SKM-1 treated with dmso at 0.1 percent for 144 hours (cell line): ENCODE measurements at regions not wholly inside any gene's neighbourhood (a gene's known extent, or its start where the extent isn't known, plus 50 kb on each side); places are given as distances from the start of the nearest gene placed in this dataset.

Experiments used
- DNase-seq: peaks from one replicate; lab custom pipeline; 2025; ENCODE audit not compliant: unreplicated experiment; lab: John Stamatoyannopoulos, UW

DNA sequence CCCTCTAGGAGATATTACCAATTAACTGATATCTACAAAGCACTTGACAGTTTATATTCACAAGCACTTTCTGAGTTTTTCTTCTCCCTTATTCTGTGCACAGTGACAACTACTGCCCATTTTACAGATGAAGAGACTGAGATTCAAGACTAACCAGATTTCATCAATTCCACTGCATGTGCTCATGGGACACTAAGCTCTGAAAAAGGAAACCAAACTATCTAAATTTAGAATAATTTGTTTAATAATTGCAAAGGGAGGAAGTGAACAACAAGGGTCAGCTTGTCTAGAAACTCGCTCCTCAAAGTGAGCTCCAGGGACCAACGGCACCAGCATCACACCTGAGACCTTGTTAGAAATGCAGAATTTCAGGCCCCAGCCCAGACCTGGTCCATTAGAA lies 50.8 kb upstream of the MYLIP start:
- no peak for DNase-seq

DNA sequence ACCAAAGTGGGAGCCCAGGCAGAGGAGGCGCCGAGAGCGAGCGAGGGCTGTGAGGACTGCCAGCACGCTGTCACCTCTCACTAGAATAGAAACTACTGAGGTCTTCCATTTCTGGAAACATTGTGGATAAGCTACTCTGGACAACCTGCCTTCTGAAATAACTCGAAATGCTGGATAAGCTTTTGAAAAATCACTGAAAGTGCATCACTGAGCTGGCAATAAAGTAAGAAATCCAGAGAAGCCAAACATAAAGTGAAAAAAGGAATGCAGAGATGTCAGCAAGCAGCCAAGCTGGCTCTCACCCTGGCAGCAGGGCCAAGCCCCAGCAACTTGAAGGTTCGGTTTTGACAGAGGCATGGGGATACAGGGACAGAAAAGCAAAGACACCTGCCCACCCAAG lies 59.2 kb upstream of the MYLIP start:
- DNase-seq: no peak

DNA sequence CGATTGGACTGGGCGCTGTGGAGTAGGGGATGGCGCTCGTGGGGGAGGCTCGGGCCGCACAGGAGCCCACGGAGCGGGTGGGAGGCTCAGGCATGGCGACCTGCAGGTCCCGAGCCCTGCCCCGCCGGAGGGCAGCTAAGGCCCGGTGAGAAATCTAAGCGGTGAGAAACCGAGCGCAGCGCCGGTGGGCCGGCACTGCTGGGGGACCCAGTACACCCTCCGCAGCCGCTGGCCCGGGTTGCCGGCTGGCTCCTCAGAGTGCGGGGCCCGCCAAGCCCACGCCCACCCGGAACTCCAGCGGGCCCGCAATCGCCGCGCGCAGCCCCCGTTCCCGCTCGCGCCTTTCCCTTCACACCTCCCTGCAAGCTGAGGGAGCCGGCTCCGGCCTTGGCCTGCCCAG lies 59.7 kb upstream of the MYLIP start:
- DNase-seq: no peak

DNA sequence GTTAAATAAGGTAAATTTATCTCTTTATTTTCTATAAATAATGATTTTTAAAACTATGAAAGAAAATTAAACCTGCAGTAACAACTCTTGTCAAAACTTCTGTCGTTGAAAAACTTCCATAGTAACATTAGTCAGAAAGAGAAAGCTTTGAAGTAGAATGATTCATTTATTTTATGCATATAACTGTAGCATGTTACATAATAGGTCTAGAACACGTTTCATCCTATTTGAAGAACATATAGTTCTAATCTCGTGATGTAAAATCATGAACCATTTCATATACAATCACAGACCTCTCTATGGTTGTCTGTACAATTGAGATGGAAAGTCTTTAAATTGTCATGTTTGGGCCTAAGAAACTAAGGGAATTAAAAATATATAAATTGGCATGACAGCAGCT lies 61.3 kb upstream of the MYLIP start:
- no peak for DNase-seq

DNA sequence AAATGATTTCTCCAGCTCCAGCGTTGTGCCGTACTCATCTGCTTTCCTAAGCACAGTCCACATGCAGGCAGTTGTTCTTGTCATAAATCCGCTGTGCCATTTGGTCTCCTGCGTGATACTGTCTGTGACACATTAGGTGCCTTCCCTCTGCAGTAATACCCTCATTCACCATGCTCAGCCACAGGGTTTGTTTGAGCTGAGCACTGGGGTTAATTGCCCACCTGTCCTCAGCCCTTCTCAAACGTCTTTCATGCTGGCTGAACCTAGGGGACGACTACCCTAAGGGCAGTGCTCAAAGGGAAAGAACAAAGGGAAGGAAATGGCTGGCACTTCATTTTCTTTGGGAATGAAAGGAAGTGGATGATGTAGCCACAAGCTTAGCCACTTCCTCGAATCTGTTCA lies 64.2 kb upstream of the MYLIP start:
- DNase-seq: no peak

DNA sequence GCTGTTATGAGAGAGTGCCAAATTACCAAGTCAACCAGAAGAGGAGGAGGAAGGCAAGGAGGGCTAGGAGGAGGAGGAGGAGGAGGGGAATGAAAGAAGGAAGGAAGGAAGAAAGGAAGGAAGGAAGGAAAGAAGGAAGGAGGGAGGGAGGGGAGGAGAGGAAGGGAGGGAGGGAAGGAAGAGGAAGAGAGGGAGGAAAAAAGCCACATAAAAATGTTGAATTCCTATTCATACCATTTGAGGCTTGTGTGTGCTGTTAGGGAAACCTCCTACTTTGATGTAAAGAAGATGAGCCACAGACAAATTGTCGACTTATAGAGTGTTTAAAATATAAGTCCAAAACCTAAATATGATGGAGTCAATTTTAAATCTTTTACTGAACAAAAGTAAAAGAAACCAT lies 65.3 kb upstream of the MYLIP start:
- no peak for DNase-seq

DNA sequence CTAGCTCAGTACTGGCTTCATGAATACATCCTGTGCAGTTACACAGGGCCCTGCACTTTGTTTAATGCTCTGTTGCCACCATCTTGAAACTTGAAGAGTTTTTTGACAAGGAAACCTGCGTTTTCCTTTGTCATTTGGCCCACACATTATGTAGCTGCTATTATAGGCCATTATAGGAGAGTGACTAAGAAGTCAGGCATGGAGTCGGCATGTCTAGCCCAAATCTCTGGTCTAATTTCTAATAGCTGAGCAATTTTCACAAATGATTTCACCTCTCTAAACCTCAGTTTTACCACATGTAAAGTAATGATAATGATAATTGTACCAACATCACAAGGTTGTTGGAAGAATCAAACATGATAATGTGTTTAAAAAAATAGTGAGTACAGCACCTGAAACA lies 67.1 kb upstream of the MYLIP start:
- DNase-seq: no peak

DNA sequence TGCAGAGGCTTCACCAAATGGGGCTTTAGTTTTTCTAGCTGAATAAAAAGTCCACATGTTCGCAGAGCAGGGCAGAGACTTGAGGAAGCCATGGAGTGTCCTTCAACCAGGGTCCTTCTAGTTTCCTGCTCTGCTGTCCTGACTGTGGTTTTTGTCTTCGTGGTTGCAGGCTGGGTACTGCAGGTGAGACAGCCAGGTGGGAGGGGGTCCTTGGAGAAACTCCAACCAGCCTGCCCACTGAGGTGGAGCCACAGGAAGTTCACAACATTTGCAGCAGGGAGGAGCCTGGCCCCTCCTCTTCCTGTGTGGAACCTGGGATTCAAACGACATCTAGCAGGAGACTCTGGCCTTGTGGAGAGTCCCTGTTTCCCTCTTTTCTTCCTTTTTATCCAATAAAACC lies 68.8 kb upstream of the MYLIP start:
- no peak for DNase-seq

DNA sequence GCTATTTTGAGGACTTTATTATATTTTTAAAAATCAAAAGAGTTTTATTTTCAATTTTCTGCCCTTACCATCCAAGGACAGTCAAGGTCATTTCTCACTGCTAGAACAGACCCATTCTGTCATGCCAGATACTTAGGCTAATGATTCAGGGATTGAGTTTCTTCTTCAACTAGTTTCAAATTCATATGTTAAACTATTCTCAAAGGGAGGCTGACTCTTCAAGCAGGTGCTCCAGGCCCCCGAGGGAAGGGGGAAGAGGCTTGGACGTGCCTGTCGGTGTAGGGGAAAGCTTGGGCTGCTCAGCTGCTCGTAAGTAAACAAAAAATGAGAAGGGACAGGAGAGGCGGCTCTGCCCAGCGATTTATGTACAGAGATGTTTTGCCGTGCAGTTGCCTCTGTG lies 69.4 kb upstream of the MYLIP start:
- no peak for DNase-seq

DNA sequence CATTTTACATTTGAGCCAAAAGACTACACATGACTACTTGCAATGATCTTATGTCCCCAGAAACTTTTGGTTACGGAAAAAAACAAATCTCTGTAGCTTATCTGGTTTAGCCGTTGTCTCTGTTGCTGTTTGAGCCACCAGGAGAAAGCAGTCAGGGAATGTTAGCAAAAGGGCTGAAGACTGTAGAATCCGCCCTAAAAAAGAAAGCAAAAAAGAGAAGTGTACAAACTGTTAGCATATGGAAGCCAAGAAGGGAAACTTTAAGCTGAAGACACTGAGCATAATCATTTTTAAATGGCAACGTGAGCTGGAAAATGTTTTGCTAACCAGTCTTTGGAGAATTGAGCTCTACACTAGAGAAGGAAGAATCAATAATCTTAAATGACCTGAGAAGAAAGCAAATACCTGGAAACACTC lies 69.9 kb upstream of the MYLIP start:
- DNase-seq: no peak

DNA sequence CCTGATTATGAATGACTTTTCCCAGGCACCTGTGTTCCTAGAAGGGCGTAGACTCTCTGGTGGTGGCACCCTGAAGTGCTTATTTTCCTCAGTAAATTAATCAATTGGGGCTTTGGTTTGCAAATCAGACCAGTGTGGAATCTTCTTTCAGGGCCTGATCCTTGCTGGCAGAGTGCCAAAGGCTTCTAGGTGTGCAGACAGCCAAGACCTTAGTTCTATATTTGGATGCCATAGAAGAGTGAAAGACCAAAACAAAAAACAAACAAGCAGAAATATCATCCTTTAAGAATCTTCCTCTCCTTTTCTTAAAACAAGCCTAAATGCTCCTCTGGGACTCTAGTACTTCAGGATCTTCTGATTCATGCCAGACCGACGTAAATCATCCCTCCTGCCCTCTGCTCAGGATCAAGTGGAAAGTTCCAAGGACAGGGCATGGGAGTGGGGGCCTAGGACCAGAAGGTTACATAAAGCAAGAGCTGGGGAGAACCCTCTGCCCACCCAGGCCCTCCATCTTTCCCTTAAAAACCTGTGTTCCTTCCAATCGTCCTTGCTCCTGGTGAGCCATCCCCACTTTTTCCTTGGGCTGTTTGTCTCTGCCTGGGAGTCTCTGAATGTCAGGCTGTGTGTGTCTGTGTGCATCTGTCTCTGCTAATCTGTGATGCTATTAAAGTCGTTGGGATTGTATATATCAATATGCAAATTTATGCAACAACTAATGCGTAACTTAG lies 70.5 kb upstream of the MYLIP start:
- DNase-seq: no peak

DNA sequence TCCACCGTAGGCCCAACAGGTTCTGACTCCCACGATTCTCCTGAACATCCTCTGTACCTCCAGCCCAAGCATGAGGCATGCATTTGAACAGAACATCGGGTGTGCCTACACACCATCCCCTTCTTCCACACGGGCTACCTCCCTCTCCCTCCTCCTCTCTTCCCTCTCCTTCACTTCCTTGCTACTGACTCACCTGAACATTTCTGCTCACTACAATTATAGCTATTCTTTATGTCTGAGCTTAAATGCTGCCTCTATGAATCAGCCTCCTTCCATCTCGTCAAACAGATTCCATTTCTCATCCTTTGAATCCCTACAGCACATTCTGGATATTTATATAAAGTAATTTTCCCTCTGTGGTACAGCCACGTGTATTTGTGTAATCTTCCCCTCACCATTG lies 71.4 kb upstream of the MYLIP start:
- DNase-seq: no peak

DNA sequence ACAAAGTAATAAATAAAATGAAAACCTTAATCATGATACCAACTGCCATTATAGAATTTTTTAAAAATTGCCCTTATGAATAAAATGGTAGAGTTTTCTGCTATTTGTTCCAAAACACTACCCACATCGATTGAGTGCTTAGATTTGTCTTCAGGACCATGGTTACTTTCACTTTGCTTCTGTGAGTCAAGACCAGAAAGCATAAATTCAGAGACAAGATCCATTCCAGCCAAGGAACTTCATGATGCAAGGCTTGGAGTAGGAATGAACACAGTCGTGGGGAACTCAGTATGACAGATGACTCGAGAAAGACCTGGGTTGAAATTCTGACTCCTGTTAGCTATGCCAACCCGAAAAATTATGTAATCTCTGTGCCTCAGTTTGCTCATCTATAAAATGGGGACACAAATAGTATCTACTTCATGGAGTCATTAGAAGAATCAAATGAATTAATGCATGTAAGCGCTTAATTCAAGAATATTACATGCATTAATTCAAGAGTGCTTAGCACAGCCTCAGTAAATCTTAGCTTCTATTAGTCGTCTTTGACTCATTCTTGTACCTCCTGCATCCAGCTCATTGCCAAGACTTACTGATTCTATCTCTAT lies 72.5 kb upstream of the MYLIP start:
- DNase-seq: no peak

DNA sequence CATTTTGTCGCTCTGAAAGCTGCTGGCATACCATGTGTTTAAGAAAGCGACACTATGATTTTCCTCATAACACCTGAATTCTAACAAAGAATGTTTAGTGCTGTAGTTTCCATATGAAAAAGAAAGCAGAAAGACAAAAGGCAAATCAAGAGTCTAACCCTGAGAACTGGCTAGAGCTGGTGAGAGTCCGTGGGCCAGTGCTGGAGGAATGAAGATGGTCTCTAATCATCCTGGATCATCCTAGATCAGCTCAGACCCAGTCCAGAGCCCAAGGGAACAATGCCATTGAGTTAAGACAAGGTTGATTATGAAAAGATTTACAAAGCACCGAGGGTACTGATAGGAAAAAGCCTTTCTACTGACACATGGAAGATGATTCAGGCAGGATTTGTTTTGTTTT lies 73.0 kb upstream of the MYLIP start:
- no peak for DNase-seq

DNA sequence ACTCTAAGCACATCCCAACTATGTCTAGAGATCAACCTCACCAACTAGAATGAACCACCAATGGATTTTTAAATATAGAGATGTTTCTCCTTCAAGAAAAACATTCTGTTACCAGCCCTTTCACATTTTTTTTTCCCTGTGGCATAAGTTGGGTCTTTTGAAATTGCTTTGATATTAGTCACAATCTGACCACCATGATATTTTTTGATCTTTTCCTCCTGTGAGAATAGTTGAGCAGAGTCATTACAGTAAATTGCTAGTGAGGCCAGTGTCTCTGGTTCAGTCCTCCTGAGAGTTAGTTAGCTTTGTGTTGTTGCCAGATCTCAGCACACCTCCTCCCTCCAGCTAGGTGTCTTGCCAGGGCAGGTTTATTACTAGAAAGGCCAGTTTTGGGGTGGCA lies 79.7 kb upstream of the MYLIP start:
- DNase-seq: no peak

DNA sequence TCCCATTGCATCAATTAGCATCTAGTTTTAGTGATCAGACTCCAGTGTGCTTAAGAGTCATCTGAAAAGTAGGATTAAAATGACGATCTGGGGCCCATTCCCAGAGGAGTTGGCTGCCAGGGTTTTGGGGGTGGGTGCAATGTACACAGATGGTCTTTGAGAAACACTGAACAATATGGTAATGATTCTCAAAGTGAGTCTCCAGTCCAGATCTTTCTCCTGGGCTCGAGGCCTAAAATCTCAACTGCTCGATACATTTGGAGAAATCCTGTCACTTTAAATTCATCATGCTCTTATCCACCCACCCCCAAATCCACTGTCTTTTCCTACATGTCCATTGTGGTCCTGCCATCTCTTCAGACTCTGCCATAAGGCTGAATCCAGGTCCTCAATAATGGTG lies 80.7 kb upstream of the MYLIP start:
- no peak for DNase-seq

DNA sequence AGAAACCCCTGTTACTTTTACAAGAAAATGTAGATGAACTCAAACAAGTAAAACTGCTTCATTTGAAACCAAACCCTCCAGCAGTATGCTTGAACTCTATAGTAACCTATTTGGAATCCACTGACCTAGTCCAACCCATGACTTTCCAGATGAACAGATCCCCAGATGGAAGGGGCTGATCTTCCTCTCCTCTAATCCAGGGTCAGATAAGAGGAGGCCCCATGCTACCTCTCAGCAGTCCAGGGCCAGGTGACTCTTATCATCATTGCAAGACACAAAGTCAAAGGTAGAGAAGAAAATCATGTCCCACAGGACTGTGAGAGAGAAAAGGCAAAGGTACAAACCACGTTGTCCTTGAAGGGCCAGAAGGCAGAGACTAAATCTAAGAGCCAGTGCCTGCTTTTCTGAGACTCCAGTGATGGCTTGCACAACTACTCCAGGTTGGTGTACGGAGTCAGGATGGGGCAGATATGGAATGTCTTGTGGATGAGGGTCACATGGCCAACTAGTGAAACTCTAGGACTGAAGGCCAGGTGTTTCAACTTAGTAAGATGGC lies 81.4 kb upstream of the MYLIP start:
- no peak for DNase-seq

DNA sequence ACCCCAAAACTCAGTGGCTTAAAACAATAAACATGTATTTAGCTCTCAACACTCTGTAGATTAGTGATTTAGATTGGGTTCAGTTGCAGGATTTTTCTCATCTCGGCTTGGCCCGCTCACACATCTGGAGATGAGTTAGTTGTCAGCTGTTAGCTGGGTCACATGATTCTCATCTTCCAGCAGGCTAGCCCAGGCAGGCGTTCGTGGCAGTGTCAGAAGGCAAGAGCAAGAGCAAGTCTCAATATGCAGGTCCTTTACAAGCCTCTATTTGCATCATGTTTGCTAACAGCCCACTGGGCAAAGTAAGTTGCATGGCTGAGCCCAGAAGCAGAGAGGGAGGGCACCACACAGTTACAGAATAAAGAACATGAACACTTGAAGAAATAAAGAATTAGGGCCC lies 83.6 kb upstream of the MYLIP start:
- DNase-seq: no peak

DNA sequence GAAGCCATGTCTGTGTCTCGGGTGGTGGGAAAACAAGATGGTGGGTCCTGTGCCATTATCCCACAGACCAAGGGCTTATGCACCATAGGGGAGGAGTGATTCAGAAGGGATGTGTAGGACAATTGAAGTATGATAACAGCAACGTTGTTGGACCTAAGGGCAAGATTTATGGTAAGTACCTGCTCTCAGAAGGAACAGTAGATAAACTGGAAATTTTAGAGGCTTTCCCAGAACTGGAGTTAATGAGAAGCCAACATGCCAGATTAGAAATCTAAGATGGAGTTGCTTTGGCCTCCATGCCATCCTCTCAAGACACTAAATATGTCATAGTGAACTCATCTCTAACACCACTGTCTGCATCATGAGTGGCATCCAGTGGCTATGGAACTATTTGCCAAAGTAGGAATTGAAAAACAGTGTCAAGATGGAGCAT lies 84.7 kb upstream of the MYLIP start:
- DNase-seq: no peak

DNA sequence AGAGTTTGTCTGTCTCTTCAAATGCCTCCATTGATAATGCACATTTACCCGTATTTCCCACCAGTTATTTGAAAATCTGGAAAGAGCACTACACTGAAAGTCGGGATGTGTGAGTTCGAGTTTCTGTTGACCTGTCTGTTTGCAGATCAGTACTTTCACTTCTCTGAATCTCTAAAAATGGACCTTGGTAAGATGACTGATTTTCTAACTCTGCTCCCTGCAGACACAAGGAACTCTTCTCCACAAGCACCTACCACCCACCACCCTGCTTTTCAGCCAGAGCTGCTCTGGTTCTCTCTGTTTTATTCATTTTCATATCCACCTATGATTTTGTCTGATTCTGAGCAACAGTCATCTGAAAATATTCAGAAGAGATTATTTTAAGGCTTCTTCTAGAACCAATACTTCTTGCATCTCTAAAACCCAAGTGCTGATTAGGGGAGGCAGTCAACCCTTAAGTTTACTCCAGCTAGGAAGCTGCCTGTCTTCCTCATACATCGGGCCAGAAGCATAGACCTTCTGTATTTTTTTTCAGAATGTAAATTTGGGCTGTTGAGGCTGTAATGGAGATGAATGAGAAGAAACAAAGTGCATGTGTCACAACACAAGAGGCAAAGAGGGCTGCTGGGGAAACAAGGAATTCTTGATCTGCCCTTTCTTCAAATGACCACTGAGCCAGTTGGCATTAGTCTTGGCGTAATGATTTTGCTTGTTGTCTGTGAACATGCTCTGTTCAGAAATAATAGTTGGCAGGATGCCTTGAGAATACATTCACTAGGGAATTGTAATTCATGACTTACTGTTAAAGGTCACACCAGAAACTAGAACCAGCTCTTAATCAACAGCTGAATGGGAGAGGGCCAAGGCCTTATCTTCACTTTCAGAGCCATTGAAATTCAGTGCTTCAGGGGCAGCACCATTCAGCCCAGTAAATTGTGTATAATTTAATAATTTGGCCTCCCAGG lies 85.4 kb upstream of the MYLIP start:
- DNase-seq: no peak

DNA sequence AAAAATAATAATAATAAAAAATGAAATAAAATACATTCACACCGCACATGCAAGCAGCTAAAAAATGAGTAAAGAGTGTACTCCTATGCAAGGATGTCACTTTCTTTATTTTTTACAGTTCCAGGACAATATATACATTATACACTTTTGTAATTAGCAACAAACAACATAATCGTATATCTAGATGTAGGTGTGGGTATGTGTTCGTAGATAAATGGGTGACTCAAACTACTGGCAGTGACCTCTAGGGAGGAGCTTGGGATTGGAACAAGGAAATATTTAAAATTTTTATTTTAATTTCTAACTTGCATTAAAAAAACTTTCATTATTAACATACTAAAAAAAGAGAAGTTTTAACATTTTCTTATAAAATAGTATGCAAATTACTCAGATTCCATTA lies 86.1 kb upstream of the MYLIP start:
- DNase-seq: no peak

DNA sequence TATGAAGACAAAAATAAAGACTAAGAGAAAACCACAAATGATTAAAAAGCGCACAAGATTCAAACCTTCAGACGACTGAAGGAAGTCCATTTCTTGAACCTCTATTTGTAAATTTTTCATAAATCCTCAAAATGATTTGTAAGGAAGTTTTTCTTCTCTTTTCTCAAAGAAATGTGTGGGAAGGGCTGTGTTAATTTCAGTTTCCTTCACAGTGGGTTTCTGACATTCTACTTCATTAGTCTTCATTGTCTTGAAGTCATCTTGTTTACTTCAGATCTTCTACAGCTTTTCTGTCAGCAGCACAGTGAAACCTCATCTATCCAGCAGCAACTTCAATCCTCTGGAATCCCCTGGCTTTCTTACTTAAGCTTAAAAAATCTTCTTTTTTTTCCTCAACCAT lies 87.6 kb upstream of the MYLIP start:
- no peak for DNase-seq
